ENCODE measurements at regions not wholly inside any gene's neighbourhood (a gene's known extent, or its start where the extent isn't known, plus 50 kb on each side); places are given as distances from the start of the nearest gene placed in this dataset.

DNA sequence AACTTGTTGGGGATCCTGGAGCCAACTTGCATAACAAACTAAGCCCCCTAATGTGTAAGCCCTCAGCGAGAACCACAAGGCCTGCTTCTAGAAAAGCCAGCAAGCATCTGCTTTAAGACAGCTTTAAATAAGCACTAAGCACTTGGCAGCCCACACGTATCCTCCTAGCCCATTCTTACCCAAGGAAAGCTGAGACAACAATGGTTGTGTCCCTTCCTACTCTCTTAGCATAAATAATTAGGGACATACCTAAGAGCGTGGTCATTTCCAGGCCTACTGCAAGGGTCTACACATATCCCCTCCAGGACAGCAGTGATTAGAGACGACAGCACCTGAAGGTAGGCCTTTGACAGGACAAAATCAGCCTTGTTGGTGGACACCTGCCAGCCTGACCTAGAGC, 322.8 kb upstream of the PPARGC1A start:
- intact Hi-C loops (cut with DNase I), result no loop called here
- WGBS, 2 donors, result 81 to 91% methylated on average over 4 of the region's 4 CpGs

DNA sequence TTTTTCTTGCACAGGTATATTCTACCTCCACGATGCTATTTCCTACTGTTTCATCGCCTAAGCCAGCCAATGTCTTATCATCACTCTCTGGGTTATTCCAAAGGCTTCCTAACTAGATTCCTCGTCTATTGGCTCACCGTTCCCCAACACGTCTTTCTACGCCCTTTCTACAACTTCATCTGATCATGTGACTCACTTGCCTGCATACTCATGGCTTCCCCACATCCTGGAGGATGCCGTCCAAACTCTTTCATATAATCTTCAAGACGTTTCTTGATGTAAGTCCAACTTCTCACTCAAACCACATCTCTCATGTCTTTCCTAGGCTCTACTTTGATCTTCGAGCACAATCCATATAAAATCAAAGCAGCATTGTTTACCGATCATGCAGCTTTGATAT, 322.0 kb upstream of the PPARGC1A start:
- H3K9me3 ChIP-seq, result no peaks in the 10 kb centered on the region
- no peak overlapping the region for H3K27ac ChIP-seq
- H3K4me3 ChIP-seq, result no peak overlapping the region
- WGBS, 2 donors, result 83 to 86% methylated on average over 10 of the region's 10 CpGs
- no peak for TF ChIP-seq CTCF (IDR thresholded peaks at IDR 0.05)
- no peaks in the 10 kb centered on the region for H3K36me3 ChIP-seq
- peaks cover 0 to 5% (median 0%) of the 10 kb centered on the region in 9 donors for H3K4me1 ChIP-seq
- DNase-seq (no peak), ATAC-seq (no peak)
- no peaks in the 10 kb centered on the region for H3K27me3 ChIP-seq
- intact Hi-C loops (cut with DNase I), result no loop called here

More for the DNA sequence above, 322.8 kb upstream of the PPARGC1A start:
- TF ChIP-seq CTCF (IDR thresholded peaks at IDR 0.05), result no peak
- Histone ChIP-seq H3K27me3 (no peaks in the 10 kb centered on the region), H3K9me3 (no peaks in the 10 kb centered on the region), H3K4me1 (peaks cover 0 to 5% (median 0%) of the 10 kb centered on the region in 9 donors), H3K27ac (no peak overlapping the region), H3K36me3 (no peaks in the 10 kb centered on the region), H3K4me3 (no peak overlapping the region)
- ATAC-seq, result no peak
- no peak for DNase-seq

- TF ChIP-seq CTCF (IDR thresholded peaks at IDR 0.05), result no peak
- Histone ChIP-seq H3K9me3 (no peaks in the 10 kb centered on the region), H3K4me3 (no peak overlapping the region), H3K4me1 (peaks cover 0 to 5% (median 0%) of the 10 kb centered on the region in 9 donors), H3K27me3 (no peaks in the 10 kb centered on the region), H3K27ac (peak overlapping the region in 1 of 10 donors; percentile 54), H3K36me3 (no peaks in the 10 kb centered on the region)
- DNase-seq (peak in 1 of 2 donors; percentile 20), ATAC-seq (peak in 5 of 8 donors; percentile 31 to 92 (median 39))
- intact Hi-C loops (cut with DNase I), result no loop called here
- WGBS, 2 donors, result 69 to 76% methylated on average over 10 of the region's 10 CpGs
These were observed 320.6 kb upstream of the PPARGC1A start for GRCh38 chr4:24210332-24210902.

DNA sequence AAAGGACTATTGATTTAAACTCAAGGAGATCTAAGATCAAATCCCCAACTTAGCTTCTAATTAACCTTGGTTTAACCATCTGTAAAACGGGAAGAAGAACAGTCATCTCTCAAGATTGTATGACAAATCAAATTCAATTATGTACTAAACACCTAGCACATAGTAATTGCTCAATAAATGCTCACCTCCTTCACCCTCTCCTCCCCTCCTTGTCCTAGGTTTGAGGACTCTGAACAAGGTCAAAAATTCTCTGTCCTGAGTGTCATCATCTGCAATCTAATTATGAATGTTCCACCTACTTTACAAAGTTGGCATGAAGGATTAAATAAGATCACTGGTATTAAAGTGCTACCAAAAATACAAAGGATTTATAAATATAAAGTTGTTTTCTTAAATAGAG, 320.1 kb upstream of the PPARGC1A start:
- no peaks in the 10 kb centered on the region for H3K27me3 ChIP-seq
- H3K36me3 ChIP-seq, result no peaks in the 10 kb centered on the region
- 81 to 83% methylated on average over 1 of the region's 1 CpG for WGBS, 2 donors
- ATAC-seq (no peak), DNase-seq (no peak)
- no peaks in the 10 kb centered on the region for H3K9me3 ChIP-seq
- intact Hi-C loops (cut with DNase I), result loop anchor here in 1 of 10 donors (10.0 kb wide), 1 partner anchor 85 kb away; no protein-coding TSS in a partner anchor
- no peak overlapping the region for H3K4me3 ChIP-seq
- H3K4me1 ChIP-seq, result peaks cover 0 to 5% (median 0%) of the 10 kb centered on the region in 9 donors
- peak overlapping the region in 1 of 10 donors; percentile 54 for H3K27ac ChIP-seq
- no peak for TF ChIP-seq CTCF (IDR thresholded peaks at IDR 0.05)
